ENCODE measurements at regions not wholly inside any gene's neighbourhood (a gene's known extent, or its start where the extent isn't known, plus 50 kb on each side); places are given as distances from the start of the nearest gene placed in this dataset.
"Not testable (repeated sequence)": the region's sequence is repeated elsewhere in the genome, so short reads cannot be mapped to it uniquely, and the experiment has no call there.

GRCh38 chr7:124155432-124156022, 122.7 kb upstream of the TMEM229A start:
- no peak for DNase-seq (ENCODE audit: insufficient read length, low spot score)
- no peak for FAIRE-seq
- no peak for TF ChIP-seq POLR2A (IDR thresholded peaks at IDR 0.05; ENCODE audit: low read depth, low read length)

GRCh38 chr7:124152859-124153692, 120.2 kb upstream of the TMEM229A start:
- peak; percentile 23 for FAIRE-seq
- no peak for TF ChIP-seq POLR2A (IDR thresholded peaks at IDR 0.05; ENCODE audit: low read depth, low read length)
- no peak for DNase-seq (ENCODE audit: insufficient read length, low spot score)

- DNase-seq (ENCODE audit: insufficient read length, low spot score) (no peak), FAIRE-seq (no peak)
- TF ChIP-seq POLR2A (IDR thresholded peaks at IDR 0.05; ENCODE audit: low read depth, low read length), result no peak
These were observed 104.8 kb upstream of the TMEM229A start for GRCh38 chr7:124137664-124138063.

GRCh38 chr7:124124201-124124600, 91.3 kb upstream of the TMEM229A start:
- DNase-seq (ENCODE audit: insufficient read length, low spot score), result no peak
- FAIRE-seq, result no peak
- TF ChIP-seq POLR2A (IDR thresholded peaks at IDR 0.05; ENCODE audit: low read depth, low read length), result no peak

GRCh38 chr7:124120911-124121310, 88.0 kb upstream of the TMEM229A start:
- DNase-seq (ENCODE audit: insufficient read length, low spot score), result no peak

GRCh38 chr7:124113045-124113444, 80.2 kb upstream of the TMEM229A start:
- no peak for TF ChIP-seq POLR2A (IDR thresholded peaks at IDR 0.05; ENCODE audit: low read depth, low read length)
- no peak for FAIRE-seq
- no peak for DNase-seq (ENCODE audit: insufficient read length, low spot score)

More at GRCh38 chr7:124120911-124121310, 88.0 kb upstream of the TMEM229A start:
- TF ChIP-seq POLR2A (IDR thresholded peaks at IDR 0.05; ENCODE audit: low read depth, low read length), result no peak
- no peak for FAIRE-seq

- DNase-seq (ENCODE audit: insufficient read length, low spot score), result no peak
- no peak for TF ChIP-seq POLR2A (IDR thresholded peaks at IDR 0.05; ENCODE audit: low read depth, low read length)
- FAIRE-seq, result no peak
These were observed 73.7 kb upstream of the TMEM229A start for GRCh38 chr7:124106575-124106974.

GRCh38 chr7:124101173-124101768, 68.4 kb upstream of the TMEM229A start:
- FAIRE-seq (no peak), DNase-seq (ENCODE audit: insufficient read length, low spot score) (peak; percentile 3)
- no peak for TF ChIP-seq POLR2A (IDR thresholded peaks at IDR 0.05; ENCODE audit: low read depth, low read length)

GRCh38 chr7:124100190-124100589, 67.3 kb upstream of the TMEM229A start:
- TF ChIP-seq POLR2A (IDR thresholded peaks at IDR 0.05; ENCODE audit: low read depth, low read length), result no peak
- no peak for FAIRE-seq

GRCh38 chr7:124099585-124099984, 66.7 kb upstream of the TMEM229A start:
- DNase-seq (ENCODE audit: insufficient read length, low spot score); FAIRE-seq: not testable (repeated sequence)

More at GRCh38 chr7:124100190-124100589, 67.3 kb upstream of the TMEM229A start:
- no peak for DNase-seq (ENCODE audit: insufficient read length, low spot score)

GRCh38 chr7:124089621-124090020, 56.8 kb upstream of the TMEM229A start:
- FAIRE-seq (no peak), DNase-seq (ENCODE audit: insufficient read length, low spot score) (no peak)
- no peak for TF ChIP-seq POLR2A (IDR thresholded peaks at IDR 0.05; ENCODE audit: low read depth, low read length)

GRCh38 chr7:124088590-124088989, 55.7 kb upstream of the TMEM229A start:
- no peak for TF ChIP-seq POLR2A (IDR thresholded peaks at IDR 0.05; ENCODE audit: low read depth, low read length)
- DNase-seq (ENCODE audit: insufficient read length, low spot score) (no peak), FAIRE-seq (no peak)

GRCh38 chr7:124086843-124087242, 54.0 kb upstream of the TMEM229A start:
- no peak for DNase-seq (ENCODE audit: insufficient read length, low spot score)

GRCh38 chr7:124085179-124085578, 52.3 kb upstream of the TMEM229A start:
- no peak for FAIRE-seq
- no peak for TF ChIP-seq POLR2A (IDR thresholded peaks at IDR 0.05; ENCODE audit: low read depth, low read length)
- no peak for DNase-seq (ENCODE audit: insufficient read length, low spot score)

More at GRCh38 chr7:124086843-124087242, 54.0 kb upstream of the TMEM229A start:
- TF ChIP-seq POLR2A (IDR thresholded peaks at IDR 0.05; ENCODE audit: low read depth, low read length), result no peak
- FAIRE-seq, result no peak

Data from H54 (cell line).